ENCODE measurements at regions not wholly inside any gene's neighbourhood (a gene's known extent, or its start where the extent isn't known, plus 50 kb on each side); places are given as distances from the start of the nearest gene placed in this dataset.

- H3F3A ChIP-seq (replicated peaks; ENCODE audit: low read depth): no peaks in the 10 kb centered on the region
- Mint-ChIP-seq H3K36me3 (ENCODE audit: low read depth) (no peaks in the 10 kb centered on the region), H3K27ac (no peak overlapping the region), H3K9me3 (no peaks in the 10 kb centered on the region; the same call in 2 of the 3 replicates), H3K4me1 (no peaks in the 10 kb centered on the region), H3K27me3 (ENCODE audit: insufficient read depth, low read depth, poor library complexity) (peaks cover 2% of the 10 kb centered on the region), H3K4me3 (no peak overlapping the region)
- H3K27me3 ChIP-seq (ENCODE audit: insufficient read depth): no peaks in the 10 kb centered on the region
- no peak for DNase-seq (ENCODE audit: low spot score)
- H3K27ac ChIP-seq (ENCODE audit: low read depth): no peak overlapping the region
- H3K79me2 ChIP-seq (replicated peaks; ENCODE audit: insufficient read depth): no peaks in the 10 kb centered on the region
- no peaks in the 10 kb centered on the region for H3K36me3 ChIP-seq (ENCODE audit: insufficient read depth)
- no peak overlapping the region for H3K4me2 ChIP-seq
- no peak for ATAC-seq
- H2AFZ ChIP-seq: no peak overlapping the region
- no peak for TF ChIP-seq STAT1 (IDR thresholded peaks at IDR 0.05; ENCODE audit: unreplicated experiment)
- TF ChIP-seq NANOG (IDR thresholded peaks at IDR 0.05; ENCODE audit: borderline replicate concordance): no peak
- no peak for TF ChIP-seq CREB1 (CRISPR knock-in tag; IDR thresholded peaks at IDR 0.05; ENCODE audit: low read depth)
- no peak for TF ChIP-seq JUNB (IDR thresholded peaks at IDR 0.05; ENCODE audit: unreplicated experiment)
- TF ChIP-seq REST (IDR thresholded peaks at IDR 0.05; ENCODE audit: unreplicated experiment): no peak
- TF ChIP-seq POLR2AphosphoS5 (IDR thresholded peaks at IDR 0.05; ENCODE audit: low read depth): no peak
- no peak for TF ChIP-seq ETS1 (IDR thresholded peaks at IDR 0.05)
- TF ChIP-seq ZNF462 (CRISPR knock-in tag; IDR thresholded peaks at IDR 0.05): no peak
- no peak for TF ChIP-seq ZNF114 (CRISPR knock-in tag; IDR thresholded peaks at IDR 0.05)
- no peaks in the 10 kb centered on the region for H3K4me1 ChIP-seq (ENCODE audit: insufficient read depth)
- H3K4me3 ChIP-seq: no peak overlapping the region
- H3K9me2 ChIP-seq (ENCODE audit: insufficient read depth): 0 out of 2 replicates have a peak, but pooled peaks cover 6% of the 10 kb centered on the region
- H4K20me1 ChIP-seq (replicated peaks; ENCODE audit: insufficient read depth): no peaks in the 10 kb centered on the region
These were observed 208.8 kb downstream of the DHX35 start for GRCh38 chr20:39170896-39171463.
